PFSK-1 (cell line): ENCODE measurements at regions not wholly inside any gene's neighbourhood (a gene's known extent, or its start where the extent isn't known, plus 50 kb on each side); places are given as distances from the start of the nearest gene placed in this dataset.

Experiments
- FOXP2 ChIP-seq: optimal IDR thresholded peaks from 2 replicates; pipeline ENCODE3; 2011; ENCODE audit warnings: borderline replicate concordance, control low read depth, inconsistent platforms; ENCODE audit not compliant: insufficient read depth; ENCODE audit errors: extremely low read length, extremely low read depth
- POLR2AphosphoS5 ChIP-seq: IDR thresholded peaks from 2 replicates; pipeline ENCODE4 v1.6.1; 2012; ENCODE audit warnings: low read depth, mild to moderate bottlenecking, control low read depth, low read length, moderate library complexity
- REST ChIP-seq, 2 experiments: IDR thresholded peaks; 2 replicates each; pipeline versions ENCODE4 v1.6.1 to v1.8.0; 2011 to 2012; ENCODE audit warnings: low read depth in 2 of 2, low read length in 2 of 2, control low read depth in 1 of 2, inconsistent platforms in 1 of 2, mild to moderate bottlenecking in 1 of 2, moderate library complexity in 1 of 2; ENCODE audit not compliant: insufficient read depth in 1 of 2
- SIN3A ChIP-seq: IDR thresholded peaks from 2 replicates; pipeline ENCODE4 v1.6.1; 2012; ENCODE audit warnings: mild to moderate bottlenecking, low read length, moderate library complexity, borderline replicate concordance; ENCODE audit not compliant: insufficient read depth
- TAF1 ChIP-seq: IDR thresholded peaks from 2 replicates; pipeline ENCODE4 v1.6.1; 2012; ENCODE audit warnings: low read length, control low read depth, borderline replicate concordance; ENCODE audit not compliant: insufficient read depth

- TF ChIP-seq REST (IDR thresholded peaks at IDR 0.05; ENCODE audit: insufficient read depth in 1 of 2, low read depth in 2 of 2, low read length in 2 of 2) (no peak), TAF1 (no peak), FOXP2 (no peak)
These were observed 446.5 kb downstream of the ADAMTS20 start for GRCh38 chr12:43105426-43105981.

- TF ChIP-seq TAF1 = no peak
- no peak for TF ChIP-seq FOXP2
- TF ChIP-seq REST (IDR thresholded peaks at IDR 0.05; ENCODE audit: insufficient read depth in 1 of 2, low read depth in 2 of 2, low read length in 2 of 2) = no peak
- TF ChIP-seq POLR2AphosphoS5 = no peak
- TF ChIP-seq SIN3A = no peak
These were observed 447.5 kb downstream of the ADAMTS20 start for GRCh38 chr12:43104494-43104893.

- TF ChIP-seq POLR2AphosphoS5 (no peak), FOXP2 (no peak), REST (IDR thresholded peaks at IDR 0.05; ENCODE audit: insufficient read depth in 1 of 2, low read depth in 2 of 2, low read length in 2 of 2) (no peak), SIN3A (no peak), TAF1 (no peak)
These were observed 448.1 kb downstream of the ADAMTS20 start for GRCh38 chr12:43103866-43104265.

GRCh38 chr12:43102546-43103264 is 449.3 kb downstream of the ADAMTS20 start:
- TF ChIP-seq TAF1 (no peak), FOXP2 (no peak), SIN3A (no peak), POLR2AphosphoS5 (no peak), REST (IDR thresholded peaks at IDR 0.05; ENCODE audit: insufficient read depth in 1 of 2, low read depth in 2 of 2, low read length in 2 of 2) (no peak)
